ENCODE measurements at regions not wholly inside any gene's neighbourhood (a gene's known extent, or its start where the extent isn't known, plus 50 kb on each side); places are given as distances from the start of the nearest gene placed in this dataset.

DNA sequence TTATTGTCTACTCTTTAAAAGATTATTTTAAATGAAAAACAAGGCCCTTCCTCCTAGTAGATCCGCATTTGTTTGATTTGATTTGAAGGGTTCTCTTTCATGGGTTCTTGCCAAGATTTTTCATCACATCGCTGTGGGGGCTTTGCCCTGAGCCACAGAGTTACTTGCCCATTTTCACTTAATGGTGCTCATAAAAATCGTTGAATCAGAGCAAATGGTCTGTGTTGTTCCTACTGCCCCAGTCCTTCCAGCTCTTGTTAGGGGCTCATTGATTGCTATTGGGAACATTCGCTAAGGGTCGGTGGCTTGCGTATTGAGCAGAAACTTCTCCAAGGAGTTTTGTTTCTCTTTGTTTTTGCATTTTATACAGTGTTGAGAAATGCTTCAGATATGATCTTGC lies 1023.4 kb upstream of the CDH8 start:
- TF ChIP-seq CTCF (IDR thresholded peaks at IDR 0.05) (no peak), POLR2A (IDR thresholded peaks at IDR 0.05) (no peak)
- H3K36me3 ChIP-seq = no peaks in the 10 kb centered on the region
- H3K4me1 ChIP-seq = no peaks in the 10 kb centered on the region
- H3K9me3 ChIP-seq = no peaks in the 10 kb centered on the region
- WGBS, 4 donors = 85 to 89% (median 87%) methylated on average over 6 of the region's 6 CpGs
- no peak overlapping the region for H3K27ac ChIP-seq
- ATAC-seq (no peak), DNase-seq (no peak)
- H3K27me3 ChIP-seq = no peaks in the 10 kb centered on the region
- H3K4me3 ChIP-seq = no peak overlapping the region
- intact Hi-C loops (cut with DNase I) = no loop called here

- 65 to 83% (median 78%) methylated on average over 3 of the region's 3 CpGs for WGBS, 4 donors
- intact Hi-C loops (cut with DNase I) = no loop called here
- no peaks in the 10 kb centered on the region for H3K27me3 ChIP-seq
- no peaks in the 10 kb centered on the region for H3K36me3 ChIP-seq
- no peaks in the 10 kb centered on the region for H3K4me1 ChIP-seq
- no peak for DNase-seq
- no peak for ATAC-seq
- H3K27ac ChIP-seq = no peak overlapping the region
- H3K4me3 ChIP-seq = no peak overlapping the region
- no peaks in the 10 kb centered on the region for H3K9me3 ChIP-seq
- no peak for TF ChIP-seq POLR2A (IDR thresholded peaks at IDR 0.05)
- no peak for TF ChIP-seq CTCF (IDR thresholded peaks at IDR 0.05)
Observed at GRCh38 chr16:63057341-63057740, 1021.1 kb upstream of the CDH8 start.

- no peak for ATAC-seq
- H3K4me1 ChIP-seq = no peaks in the 10 kb centered on the region
- no peak overlapping the region for H3K27ac ChIP-seq
- no peak overlapping the region for H3K4me3 ChIP-seq
- TF ChIP-seq CTCF (IDR thresholded peaks at IDR 0.05) = no peak
- no peaks in the 10 kb centered on the region for H3K36me3 ChIP-seq
- intact Hi-C loops (cut with DNase I) = no loop called here
- DNase-seq = no peak
- WGBS, 4 donors = 81 to 93% (median 87%) methylated on average over 1 of the region's 1 CpG
- H3K9me3 ChIP-seq = peaks cover 0 to 10% (median 0%) of the 10 kb centered on the region in 12 donors
- no peaks in the 10 kb centered on the region for H3K27me3 ChIP-seq
Observed at GRCh38 chr16:63050391-63050790, 1014.2 kb upstream of the CDH8 start.

GRCh38 chr16:63038397-63039106 lies 1002.3 kb upstream of the CDH8 start:
- Histone ChIP-seq H3K27me3 (no peaks in the 10 kb centered on the region), H3K4me3 (no peak overlapping the region), H3K4me1 (no peaks in the 10 kb centered on the region), H3K27ac (no peak overlapping the region), H3K36me3 (no peaks in the 10 kb centered on the region), H3K9me3 (no peaks in the 10 kb centered on the region)
- 65 to 73% (median 69%) methylated on average over 7 of the region's 7 CpGs for WGBS, 4 donors
- intact Hi-C loops (cut with DNase I) = no loop called here
- TF ChIP-seq POLR2A (IDR thresholded peaks at IDR 0.05) (no peak), CTCF (IDR thresholded peaks at IDR 0.05) (no peak)
- ATAC-seq (no peak), DNase-seq (no peak)
